H1 (cell line): ENCODE measurements at regions not wholly inside any gene's neighbourhood (a gene's known extent, or its start where the extent isn't known, plus 50 kb on each side); places are given as distances from the start of the nearest gene placed in this dataset.

ENCODE experiments used
- CTCF ChIA-PET: fragments of 300-600 bp; sonication (Branson Sonifier 250); formaldehyde crosslinking; loops from one replicate; lab custom pipeline; 2021; ENCODE audit not compliant: partially characterized antibody; lab: Charles Lee
- POLR2A ChIA-PET: fragments of 300-600 bp; sonication (Branson Sonifier 250); formaldehyde crosslinking; loops from one replicate; lab custom pipeline; 2021; ENCODE audit warnings: inconsistent platforms; ENCODE audit not compliant: partially characterized antibody; lab: Charles Lee
- DNase-seq, 2 experiments: peaks; one replicate each; pipeline versions ENCODE4 v3.0.0 to v3.0.0-alpha.2; 2010 to 2022; ENCODE audit warnings: low spot score in 2 of 2, low read depth in 1 of 2, mixed read lengths in 1 of 2
- FAIRE-seq: peaks from 2 replicates; lab custom pipeline; 2011; peaks lifted over from hg19 to GRCh38; lab: Jason Lieb, UNC
- H2AFZ ChIP-seq: 2 replicates; pipeline ENCODE4 v1.8.1; 2012; ENCODE audit warnings: low read length, inconsistent platforms
- H2AK5ac ChIP-seq: 2 replicates; pipeline ENCODE4 v1.6.1; 2013; ENCODE audit warnings: low read depth, low read length
- H2BK120ac ChIP-seq: replicated peaks from 2 replicates; pipeline ENCODE3; 2013; ENCODE audit warnings: low read depth, low read length, inconsistent platforms
- H2BK12ac ChIP-seq: 2 replicates; pipeline ENCODE4 v1.6.1; 2013; ENCODE audit warnings: low read depth, low read length
- H2BK15ac ChIP-seq: 2 replicates; pipeline ENCODE4 v1.6.1; 2013; ENCODE audit warnings: low read length
- H2BK20ac ChIP-seq: 2 replicates; pipeline ENCODE4 v1.6.1; 2013; ENCODE audit warnings: low read length
- H2BK5ac ChIP-seq: 2 replicates; pipeline ENCODE4 v1.6.1; 2013; ENCODE audit warnings: low read depth, low read length
- H3K14ac ChIP-seq: 2 replicates; pipeline ENCODE4 v1.6.1; 2013; ENCODE audit warnings: inconsistent platforms; ENCODE audit not compliant: insufficient read length
- H3K18ac ChIP-seq: 2 replicates; pipeline ENCODE4 v1.6.1; 2013; ENCODE audit warnings: low read length; ENCODE audit errors: extremely low read depth
- H3K23ac ChIP-seq: 2 replicates; pipeline ENCODE4 v1.6.1; 2013; ENCODE audit warnings: inconsistent platforms; ENCODE audit not compliant: insufficient read length
- H3K23me2 ChIP-seq: 2 replicates; pipeline ENCODE4 v1.6.1; 2013; ENCODE audit warnings: low read depth, low read length
- H3K27ac ChIP-seq: 2 replicates; pipeline ENCODE4 v1.6.1; 2011; ENCODE audit warnings: low read depth, low read length, inconsistent platforms
- H3K27me3 ChIP-seq, 4 experiments: replicated peaks in 1 of 4; 1 replicate in 1 of 4; 2 replicates in 3 of 4; pipeline versions ENCODE4 v1.6.1 to v1.8.1; 2011 to 2013; ENCODE audit warnings: low read length in 3 of 4, mild to moderate bottlenecking in 3 of 4, inconsistent platforms in 2 of 4, mixed read lengths in 2 of 4, moderate library complexity in 1 of 4; ENCODE audit not compliant: control insufficient read depth in 3 of 4, insufficient read depth in 3 of 4; ENCODE audit errors: extremely low read depth in 1 of 4
- H3K36me3 ChIP-seq, 4 experiments: 2 replicates each; pipeline versions ENCODE4 v1.6.1 to v1.8.1; 2011 to 2013; ENCODE audit warnings: mild to moderate bottlenecking in 4 of 4, low read length in 3 of 4, moderate library complexity in 2 of 4, control low read depth in 1 of 4, inconsistent platforms in 1 of 4; ENCODE audit not compliant: insufficient read depth in 4 of 4, control insufficient read depth in 2 of 4
- H3K4ac ChIP-seq: replicated peaks from 2 replicates; pipeline ENCODE3; 2013; ENCODE audit warnings: low read length, low read depth, mixed read lengths, inconsistent platforms; ENCODE audit not compliant: insufficient read length
- H3K4me1 ChIP-seq, 4 experiments: replicated peaks in 1 of 4; 1 replicate in 1 of 4; 2 replicates in 3 of 4; pipeline versions ENCODE4 v1.6.1 to v1.8.1; 2011 to 2013; ENCODE audit warnings: low read length in 3 of 4, inconsistent platforms in 2 of 4, mixed read lengths in 1 of 4; ENCODE audit not compliant: insufficient read depth in 4 of 4, control insufficient read depth in 3 of 4
- H3K4me2 ChIP-seq, 2 experiments: 2 replicates each; pipeline versions ENCODE4 v1.6.1 to v1.8.1; 2011 to 2013; ENCODE audit warnings: low read depth in 2 of 2, low read length in 2 of 2, control low read depth in 1 of 2, inconsistent platforms in 1 of 2, mild to moderate bottlenecking in 1 of 2; ENCODE audit not compliant: insufficient read depth in 1 of 2
- H3K4me3 ChIP-seq, 4 experiments: fragments of 200-600, 300-600 bp in 1 of 4; sonication (generic), shearing (Covaris generic), sonication (Bioruptor Twin) in 1 of 4; 2 replicates each; pipeline versions ENCODE4 v1.5.1 to v1.8.1; 2011 to 2016; ENCODE audit warnings: low read length in 4 of 4, low read depth in 3 of 4, control low read depth in 2 of 4, inconsistent platforms in 2 of 4, mild to moderate bottlenecking in 2 of 4, mixed read lengths in 1 of 4, moderate library complexity in 1 of 4; ENCODE audit not compliant: insufficient read depth in 2 of 4; ENCODE audit errors: extremely low read depth in 1 of 4
- H3K56ac ChIP-seq: replicated peaks from 2 replicates; pipeline ENCODE3; 2013; ENCODE audit warnings: low read depth, mild to moderate bottlenecking, mixed read lengths, low read length, inconsistent platforms; ENCODE audit not compliant: insufficient read length
- H3K79me1 ChIP-seq: 2 replicates; pipeline ENCODE4 v1.6.1; 2013; ENCODE audit warnings: low read depth, low read length, control low read depth
- H3K79me2 ChIP-seq, 2 experiments: 2 replicates each; pipeline versions ENCODE4 v1.6.1 to v1.8.1; 2012 to 2013; ENCODE audit warnings: low read length in 2 of 2, mild to moderate bottlenecking in 2 of 2, inconsistent platforms in 1 of 2; ENCODE audit not compliant: insufficient read depth in 2 of 2, control insufficient read depth in 1 of 2
- H3K9ac ChIP-seq, 4 experiments: replicated peaks in 1 of 4; 1 replicate in 1 of 4; 2 replicates in 3 of 4; pipeline versions ENCODE4 v1.6.1 to v1.8.1; 2011 to 2013; ENCODE audit warnings: low read depth in 3 of 4, low read length in 3 of 4, control low read depth in 2 of 4, mild to moderate bottlenecking in 2 of 4, moderate library complexity in 2 of 4, inconsistent platforms in 1 of 4; ENCODE audit errors: extremely low read depth in 1 of 4
- H3K9me3 ChIP-seq, 2 experiments: 2 replicates each; pipeline versions ENCODE4 v1.6.1 to v1.8.1; 2012 to 2013; ENCODE audit warnings: mild to moderate bottlenecking in 2 of 2, moderate library complexity in 2 of 2, control low read depth in 1 of 2, inconsistent platforms in 1 of 2, low read depth in 1 of 2, low read length in 1 of 2, mixed read lengths in 1 of 2; ENCODE audit not compliant: insufficient read depth in 2 of 2
- H4K20me1 ChIP-seq, 2 experiments: replicated peaks in 1 of 2; 2 replicates each; pipeline versions ENCODE3 to v1.8.1; 2011 to 2013; ENCODE audit warnings: inconsistent platforms in 2 of 2, low read length in 2 of 2, mild to moderate bottlenecking in 1 of 2; ENCODE audit not compliant: insufficient read depth in 2 of 2, control insufficient read depth in 1 of 2
- H4K5ac ChIP-seq: 2 replicates; pipeline ENCODE4 v1.6.1; 2013; ENCODE audit warnings: low read length, low read depth, mixed read lengths, inconsistent platforms; ENCODE audit not compliant: insufficient read length
- H4K8ac ChIP-seq: 2 replicates; pipeline ENCODE4 v1.8.0; 2013; ENCODE audit warnings: mild to moderate bottlenecking, moderate library complexity, low read length, inconsistent platforms; ENCODE audit not compliant: insufficient read depth; ENCODE audit errors: extremely low read depth
- H4K91ac ChIP-seq: replicated peaks from 2 replicates; pipeline ENCODE3; 2013; ENCODE audit warnings: low read length, mixed read lengths, inconsistent platforms; ENCODE audit not compliant: insufficient read length
- BACH1 ChIP-seq: IDR thresholded peaks from 2 replicates; pipeline ENCODE4 v1.6.1; 2012; ENCODE audit warnings: low read length, improper control_type of control experiment
- BRCA1 ChIP-seq: IDR thresholded peaks from 2 replicates; pipeline ENCODE4 v1.6.1; 2012; ENCODE audit warnings: low read depth, low read length, improper control_type of control experiment
- CHD2 ChIP-seq: IDR thresholded peaks from 2 replicates; pipeline ENCODE4 v1.6.1; 2012; ENCODE audit warnings: low read length, improper control_type of control experiment
- E2F6 ChIP-seq: IDR thresholded peaks from 2 replicates; pipeline ENCODE4 v1.6.1; 2012; ENCODE audit warnings: inconsistent platforms
- EGR1 ChIP-seq: IDR thresholded peaks from 2 replicates; pipeline ENCODE4 v1.6.1; 2011; ENCODE audit warnings: low read depth, low read length, borderline replicate concordance
- JUND ChIP-seq: IDR thresholded peaks from 2 replicates; pipeline ENCODE4 v1.6.1; 2011; ENCODE audit warnings: mild to moderate bottlenecking, improper control_type of control experiment, low read length
- PHF8 ChIP-seq: fragments of 200-600 bp; sonication (generic); conservative IDR thresholded peaks from 2 replicates; pipeline ENCODE4 v1.7.1; 2012; ENCODE audit warnings: low read depth, mild to moderate bottlenecking, inconsistent platforms, low read length, moderate library complexity
- POLR2A ChIP-seq, 2 experiments: IDR thresholded peaks; 1 replicate in 1 of 2; 2 replicates in 1 of 2; pipeline ENCODE4 v1.6.1; 2011; ENCODE audit warnings: low read depth in 2 of 2, low read length in 2 of 2, mild to moderate bottlenecking in 2 of 2; ENCODE audit errors: control extremely low read depth in 1 of 2
- RAD21 ChIP-seq, 2 experiments: IDR thresholded peaks in 1 of 2; conservative IDR thresholded peaks in 1 of 2; 2 replicates each; pipeline ENCODE4 v1.6.1; 2011; ENCODE audit warnings: low read depth in 2 of 2, low read length in 2 of 2, improper control_type of control experiment in 1 of 2, inconsistent platforms in 1 of 2, mild to moderate bottlenecking in 1 of 2, moderate library complexity in 1 of 2
- RBBP5 ChIP-seq: IDR thresholded peaks from 2 replicates; pipeline ENCODE4 v1.7.1; 2012; ENCODE audit warnings: low read depth, mild to moderate bottlenecking, inconsistent platforms, low read length, moderate library complexity, borderline replicate concordance
- RFX5 ChIP-seq: IDR thresholded peaks from 2 replicates; pipeline ENCODE4 v1.6.1; 2011; ENCODE audit warnings: low read depth, low read length, improper control_type of control experiment, borderline replicate concordance
- RXRA ChIP-seq: IDR thresholded peaks from 2 replicates; pipeline ENCODE4 v1.6.1; 2011; ENCODE audit warnings: low read depth, mild to moderate bottlenecking, low read length, moderate library complexity; ENCODE audit not compliant: insufficient read depth
- SP1 ChIP-seq: IDR thresholded peaks from 2 replicates; pipeline ENCODE4 v1.6.1; 2011; ENCODE audit warnings: low read depth, low read length
- WGBS, 2 experiments: shearing (Covaris generic) in 1 of 2; methylation state at CpG; one replicate each; pipeline versions ENCODE4 v1.1.6 to v1.1.7; 2013 to 2015; ENCODE audit warnings: low lambda C conversion rate in 2 of 2, mixed read lengths in 2 of 2, inconsistent platforms in 1 of 2, low coverage in 1 of 2, missing lambda C conversion rate in 1 of 2; ENCODE audit not compliant: insufficient replicate concordance in 2 of 2, insufficient coverage in 1 of 2, insufficient read length in 1 of 2; ENCODE audit errors: extremely low coverage in 1 of 2, missing lambda C conversion rate in 1 of 2; 5-methylcytosine and 5-hydroxymethylcytosine counted together

GRCh38 chr14:98726585-98727405 is 545.2 kb downstream of the BCL11B start:
- no peak for FAIRE-seq
- Histone ChIP-seq H4K91ac (no peak overlapping the region), H3K79me1 (no peaks in the 10 kb centered on the region), H3K14ac (no peak overlapping the region), H3K27me3 (no peaks in the 10 kb centered on the region), H4K8ac (no peak overlapping the region), H3K4me3 (no peak overlapping the region), H2AK5ac (no peak overlapping the region), H3K23ac (no peak overlapping the region), H3K56ac (no peak overlapping the region), H3K4me2 (no peak overlapping the region), H3K36me3 (no peaks in the 10 kb centered on the region), H3K23me2 (no peaks in the 10 kb centered on the region), H4K5ac (no peak overlapping the region), H2AFZ (no peak overlapping the region), H2BK5ac (no peak overlapping the region), H2BK12ac (no peak overlapping the region), H3K4ac (no peak overlapping the region), H3K9me3 (no peaks in the 10 kb centered on the region), H3K27ac (no peak overlapping the region), H2BK120ac (no peak overlapping the region), H3K79me2 (no peaks in the 10 kb centered on the region), H2BK15ac (no peak overlapping the region), H3K4me1 (peaks cover 0 to 3% (median under 1%) of the 10 kb centered on the region in 4 experiments; a peak in 2 of 7 replicates), H3K9ac (no peak overlapping the region), H3K18ac (no peak overlapping the region), H4K20me1 (no peaks in the 10 kb centered on the region), H2BK20ac (no peak overlapping the region)
- ChIA-PET POLR2A (no interaction called here), CTCF (interaction anchor here (1.2 kb wide), 1 partner anchor 33 kb away, joined by 3 read pairs; no protein-coding TSS in a partner anchor)
- no peak for DNase-seq
- 89% methylated on average over 11 of the region's 11 CpGs; no CpG with 5 or more reads in 1 of the 2 experiments for WGBS, 2 experiments
- no peak for TF ChIP-seq RAD21 (IDR thresholded peaks at IDR 0.05 in 1 of 2, conservative IDR thresholded peaks at IDR 0.05 in 1 of 2; ENCODE audit: low read depth in 2 of 2, low read length in 2 of 2)
- TF ChIP-seq BACH1, result no peak
- no peak for TF ChIP-seq JUND
- TF ChIP-seq RBBP5, result no peak
- TF ChIP-seq RXRA, result no peak
- no peak for TF ChIP-seq POLR2A (IDR thresholded peaks at IDR 0.05; ENCODE audit: control extremely low read depth in 1 of 2, low read depth in 2 of 2, low read length in 2 of 2)
- TF ChIP-seq RFX5, result no peak
- no peak for TF ChIP-seq CHD2
- TF ChIP-seq BRCA1, result no peak
- no peak for TF ChIP-seq PHF8
- no peak for TF ChIP-seq E2F6
- no peak for TF ChIP-seq SP1
- TF ChIP-seq EGR1, result no peak
